Osteoblast (primary cell): ENCODE measurements at regions not wholly inside any gene's neighbourhood (a gene's known extent, or its start where the extent isn't known, plus 50 kb on each side); places are given as distances from the start of the nearest gene placed in this dataset.

Experiments
- DNase-seq: peaks from one replicate; pipeline ENCODE4 v3.0.0; 2011; ENCODE audit warnings: low spot score, mixed read lengths; ENCODE audit not compliant: insufficient read length; ENCODE audit errors: missing footprints
- H2AFZ ChIP-seq: 2 replicates; pipeline ENCODE4 v1.6.0; 2011; ENCODE audit warnings: mild to moderate bottlenecking, low read length
- H3K27ac ChIP-seq: 2 replicates; pipeline ENCODE4 v1.5.1; 2011; ENCODE audit warnings: mild to moderate bottlenecking, low read depth, low read length, moderate library complexity
- H3K27me3 ChIP-seq: 2 replicates; pipeline ENCODE4 v1.6.0; 2012; ENCODE audit warnings: mild to moderate bottlenecking, control low read depth, inconsistent platforms, low read length, moderate library complexity; ENCODE audit not compliant: insufficient read depth
- H3K36me3 ChIP-seq: 2 replicates; pipeline ENCODE4 v1.5.1; 2011; ENCODE audit warnings: mild to moderate bottlenecking, low read length, control low read depth, moderate library complexity; ENCODE audit not compliant: insufficient read depth
- H3K4me1 ChIP-seq: 2 replicates; pipeline ENCODE4 v1.5.1; 2011; ENCODE audit warnings: mild to moderate bottlenecking, low read length, control low read depth, moderate library complexity; ENCODE audit not compliant: insufficient read depth
- H3K4me2 ChIP-seq: 2 replicates; pipeline ENCODE4 v1.6.0; 2011; ENCODE audit warnings: mild to moderate bottlenecking, low read length; ENCODE audit not compliant: insufficient read depth
- H3K4me3 ChIP-seq: fragments of 200-600 bp; sonication (generic); 3 replicates; pipeline ENCODE4 v1.5.1; 2012; ENCODE audit warnings: mild to moderate bottlenecking, low read length, inconsistent platforms; ENCODE audit not compliant: insufficient read depth
- H3K79me2 ChIP-seq: 2 replicates; pipeline ENCODE4 v1.6.0; 2012; ENCODE audit warnings: mild to moderate bottlenecking, low read length, control low read depth, inconsistent platforms; ENCODE audit not compliant: insufficient read depth
- H3K9me3 ChIP-seq: 2 replicates; pipeline ENCODE4 v1.5.1; 2011; ENCODE audit warnings: low read depth, low read length, control low read depth
- H4K20me1 ChIP-seq: 2 replicates; pipeline ENCODE4 v1.6.0; 2012; ENCODE audit warnings: mild to moderate bottlenecking, low read length, control low read depth; ENCODE audit not compliant: insufficient read depth
- CTCF ChIP-seq: IDR thresholded peaks from 2 replicates; pipeline ENCODE4 v1.5.1; 2011; ENCODE audit warnings: mild to moderate bottlenecking, low read depth, low read length, moderate library complexity; ENCODE audit errors: extremely low read depth

GRCh38 chr2:34403512-34403911 is 804.4 kb upstream of the FAM98A start:
- Histone ChIP-seq H3K9me3 (no peaks in the 10 kb centered on the region), H3K4me1 (no peaks in the 10 kb centered on the region), H3K4me2 (no peak overlapping the region), H3K36me3 (no peaks in the 10 kb centered on the region), H3K27me3 (no peaks in the 10 kb centered on the region), H3K79me2 (no peaks in the 10 kb centered on the region), H4K20me1 (no peaks in the 10 kb centered on the region), H2AFZ (no peak overlapping the region), H3K4me3 (no peak overlapping the region), H3K27ac (no peak overlapping the region)
- no peak for TF ChIP-seq CTCF
- DNase-seq = no peak

GRCh38 chr2:34402376-34402775 is 803.3 kb upstream of the FAM98A start:
- Histone ChIP-seq H2AFZ (no peak overlapping the region), H3K27me3 (no peaks in the 10 kb centered on the region), H3K27ac (no peak overlapping the region), H3K36me3 (no peaks in the 10 kb centered on the region), H3K4me2 (no peak overlapping the region), H3K9me3 (no peaks in the 10 kb centered on the region), H3K4me1 (no peaks in the 10 kb centered on the region), H3K4me3 (no peak overlapping the region), H3K79me2 (no peaks in the 10 kb centered on the region), H4K20me1 (no peaks in the 10 kb centered on the region)
- no peak for DNase-seq
- no peak for TF ChIP-seq CTCF

- no peak overlapping the region for H3K4me3 ChIP-seq
- H2AFZ ChIP-seq = no peak overlapping the region
- DNase-seq = no peak
- TF ChIP-seq CTCF = no peak
- no peaks in the 10 kb centered on the region for H3K27me3 ChIP-seq
- no peaks in the 10 kb centered on the region for H3K79me2 ChIP-seq
- H3K4me1 ChIP-seq = no peaks in the 10 kb centered on the region
- H3K4me2 ChIP-seq = no peak overlapping the region
- H4K20me1 ChIP-seq = no peaks in the 10 kb centered on the region
- no peaks in the 10 kb centered on the region for H3K36me3 ChIP-seq
- no peaks in the 10 kb centered on the region for H3K9me3 ChIP-seq
- H3K27ac ChIP-seq = no peak overlapping the region
These were observed 802.1 kb upstream of the FAM98A start for GRCh38 chr2:34401186-34401585.

GRCh38 chr2:34388446-34388845 is 789.3 kb upstream of the FAM98A start:
- Histone ChIP-seq H3K27ac (no peak overlapping the region), H2AFZ (no peak overlapping the region), H4K20me1 (no peaks in the 10 kb centered on the region), H3K79me2 (no peaks in the 10 kb centered on the region), H3K27me3 (no peaks in the 10 kb centered on the region), H3K9me3 (no peaks in the 10 kb centered on the region), H3K36me3 (no peaks in the 10 kb centered on the region), H3K4me2 (no peak overlapping the region), H3K4me3 (no peak overlapping the region), H3K4me1 (no peaks in the 10 kb centered on the region)
- no peak for TF ChIP-seq CTCF
- DNase-seq = no peak
